Stimulated activated CD8-positive, alpha-beta memory T cell treated with anti-CD3 and anti-CD28 coated beads, Interleukin-2, amount 100 ng/mL, for 48 hours (primary cell): ENCODE measurements at regions not wholly inside any gene's neighbourhood (a gene's known extent, or its start where the extent isn't known, plus 50 kb on each side); places are given as distances from the start of the nearest gene placed in this dataset.
"Not testable (repeated sequence)": the region's sequence is repeated elsewhere in the genome, so short reads cannot be mapped to it uniquely, and the experiment has no call there.

Experiments
- DNase-seq, 2 donors: peaks; one replicate each; pipeline ENCODE4 v3.0.0-alpha.2; 2020; ENCODE audit warnings: low read depth in 2 of 2

DNA sequence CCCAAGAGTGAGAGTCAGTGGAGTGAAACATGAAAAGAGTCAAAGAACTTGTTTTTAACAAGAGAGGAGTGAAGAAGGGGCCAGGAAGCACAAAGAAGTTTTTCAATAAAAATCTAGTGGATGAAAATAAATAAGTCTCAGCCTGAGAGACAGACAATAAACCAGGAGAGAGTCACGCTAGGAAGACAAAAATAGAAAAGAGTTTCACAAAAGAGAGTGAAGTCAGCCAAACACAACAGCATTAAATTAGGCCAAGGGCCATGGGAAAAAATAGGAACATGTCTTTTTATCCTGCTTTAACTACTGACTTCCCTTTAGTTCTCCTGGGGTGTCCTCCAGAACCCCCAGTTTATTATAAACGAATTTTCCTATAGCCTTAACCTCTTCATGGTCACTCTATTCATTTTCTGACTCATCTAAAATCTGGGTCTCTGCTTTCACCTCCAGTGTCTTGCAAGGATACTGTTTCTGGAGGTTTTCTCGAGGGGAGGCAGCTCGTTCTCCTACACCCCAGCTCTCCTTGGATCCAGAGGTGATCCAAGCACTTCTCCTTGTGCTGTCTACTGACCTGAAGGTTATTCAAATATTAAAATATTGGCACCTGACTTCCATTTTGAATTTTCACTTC is 571.5 kb upstream of the PPP2R3A start:
- DNase-seq: no peak

GRCh38 chr3:135412475-135412874 is 553.1 kb upstream of the PPP2R3A start:
- DNase-seq: no peak

DNA sequence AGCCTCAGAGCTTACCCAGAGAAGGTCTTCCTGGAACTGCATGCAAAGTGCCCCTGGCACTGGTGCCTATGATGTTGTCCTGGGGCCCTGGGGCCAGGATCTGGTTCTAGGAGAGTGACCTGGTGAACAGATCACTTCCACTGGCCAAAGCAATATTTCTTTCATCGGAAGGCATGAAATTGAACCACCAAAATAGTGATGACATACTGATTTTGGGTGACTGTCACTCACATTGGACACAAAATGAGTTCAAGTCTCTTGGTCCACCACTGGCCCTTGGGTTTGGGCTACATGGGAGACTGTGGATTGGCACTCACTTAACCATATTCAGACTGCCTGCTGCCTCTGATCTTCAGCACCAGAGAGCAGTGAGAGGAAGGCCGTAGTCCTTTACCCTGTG is 549.3 kb upstream of the PPP2R3A start:
- no peak for DNase-seq

GRCh38 chr3:135419155-135419554 is 546.4 kb upstream of the PPP2R3A start:
- DNase-seq: no peak

DNA sequence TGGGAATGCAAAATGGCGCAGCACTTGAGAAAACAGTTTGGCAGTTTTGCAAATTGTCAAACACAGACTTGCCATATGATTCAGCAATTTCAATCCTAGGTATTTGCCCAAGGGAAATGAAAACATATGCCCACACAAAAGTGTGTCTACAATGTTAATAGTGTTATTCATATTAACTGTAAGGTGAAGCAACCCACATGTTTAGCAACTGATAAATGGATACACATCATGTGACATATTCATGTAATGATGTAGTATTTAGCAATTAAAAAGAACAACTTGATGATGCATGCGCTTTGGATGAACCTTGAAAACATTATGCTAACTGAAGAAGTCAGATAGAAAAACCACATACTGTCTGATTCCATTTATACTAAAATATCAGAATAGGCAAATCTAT is 539.0 kb upstream of the PPP2R3A start:
- no peak for DNase-seq

- no peak for DNase-seq
These were observed 533.1 kb upstream of the PPP2R3A start for GRCh38 chr3:135432402-135432801.

DNA sequence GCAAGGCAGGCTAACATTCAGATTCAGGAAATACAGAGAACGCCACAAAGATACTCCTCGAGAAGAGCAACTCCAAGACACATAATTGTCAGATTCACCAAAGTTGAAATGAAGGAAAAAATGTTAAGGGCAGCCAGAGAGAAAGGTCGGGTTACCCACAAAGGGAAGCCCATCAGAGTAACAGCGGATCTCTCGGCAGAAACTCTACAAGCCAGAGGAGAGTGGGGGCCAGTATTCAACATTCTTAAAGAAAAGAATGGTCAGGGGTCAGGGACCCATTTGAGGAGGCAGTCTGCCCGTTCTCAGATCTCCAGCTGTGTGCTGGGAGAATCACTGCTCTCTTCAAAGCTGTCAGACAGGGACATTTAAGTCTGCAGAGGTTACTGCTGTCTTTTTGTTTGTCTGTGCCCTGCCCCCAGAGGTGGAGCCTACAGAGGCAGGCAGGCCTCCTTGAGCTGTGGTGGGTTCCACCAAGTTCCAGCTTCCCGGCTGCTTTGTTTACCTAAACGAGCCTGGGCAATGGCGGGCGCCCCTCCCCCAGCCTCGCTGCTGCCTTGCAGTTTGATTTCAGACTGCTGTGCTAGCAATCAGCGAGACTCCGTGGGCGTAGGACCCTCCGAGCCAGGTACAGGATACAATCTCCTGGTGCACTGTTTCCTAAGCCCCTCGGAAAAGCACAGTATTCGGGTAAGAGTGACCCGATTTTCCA is 526.5 kb upstream of the PPP2R3A start:
- DNase-seq: not testable (repeated sequence)

GRCh38 chr3:135439632-135440031 is 525.9 kb upstream of the PPP2R3A start:
- DNase-seq: not testable (repeated sequence)

- DNase-seq: no peak
These were observed 525.3 kb upstream of the PPP2R3A start for GRCh38 chr3:135440233-135440632.

- DNase-seq: no peak
These were observed 524.8 kb upstream of the PPP2R3A start for GRCh38 chr3:135440746-135441145.

- DNase-seq: no peak
These were observed 521.5 kb upstream of the PPP2R3A start for GRCh38 chr3:135444058-135444457.

- no peak for DNase-seq
These were observed 518.0 kb upstream of the PPP2R3A start for GRCh38 chr3:135447483-135447882.

DNA sequence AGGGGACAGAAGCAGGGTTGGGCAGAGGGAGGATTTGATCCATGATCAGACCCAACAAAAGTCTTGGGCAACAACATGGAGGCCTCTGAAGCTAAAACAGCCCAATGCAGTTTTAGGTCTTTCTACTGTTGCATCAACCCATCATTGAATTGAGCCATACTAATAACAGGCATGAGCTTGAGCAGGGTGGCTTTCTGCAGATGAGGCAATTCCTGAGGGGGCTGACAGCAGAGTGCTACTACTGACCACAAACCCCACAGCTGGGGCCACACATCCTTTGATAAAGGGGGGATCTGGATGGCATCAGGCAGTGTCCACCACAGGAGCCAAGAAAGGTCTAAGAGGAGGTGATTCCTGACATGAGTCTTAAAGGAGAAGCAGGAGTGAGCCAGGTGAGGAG is 517.0 kb upstream of the PPP2R3A start:
- no peak for DNase-seq

DNA sequence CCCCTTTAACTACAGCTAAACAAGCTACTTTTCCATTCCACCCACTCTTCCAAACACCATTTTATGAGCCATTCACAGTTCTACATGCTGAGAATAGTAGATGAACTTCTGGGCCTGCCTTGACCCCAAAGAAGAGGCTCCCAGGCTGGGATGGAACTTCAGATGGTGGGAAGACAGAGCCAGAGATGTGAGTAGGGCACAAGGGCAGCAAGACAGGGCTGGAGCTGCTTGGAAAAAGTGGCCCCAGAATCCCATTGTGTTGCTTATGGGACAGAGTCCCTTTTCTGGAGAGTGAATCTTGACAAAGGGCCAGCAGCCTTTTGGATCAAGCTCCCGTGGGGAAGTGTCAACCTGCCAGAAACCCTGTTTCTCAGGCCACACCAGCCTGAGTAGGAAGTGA is 516.5 kb upstream of the PPP2R3A start:
- no peak for DNase-seq

DNA sequence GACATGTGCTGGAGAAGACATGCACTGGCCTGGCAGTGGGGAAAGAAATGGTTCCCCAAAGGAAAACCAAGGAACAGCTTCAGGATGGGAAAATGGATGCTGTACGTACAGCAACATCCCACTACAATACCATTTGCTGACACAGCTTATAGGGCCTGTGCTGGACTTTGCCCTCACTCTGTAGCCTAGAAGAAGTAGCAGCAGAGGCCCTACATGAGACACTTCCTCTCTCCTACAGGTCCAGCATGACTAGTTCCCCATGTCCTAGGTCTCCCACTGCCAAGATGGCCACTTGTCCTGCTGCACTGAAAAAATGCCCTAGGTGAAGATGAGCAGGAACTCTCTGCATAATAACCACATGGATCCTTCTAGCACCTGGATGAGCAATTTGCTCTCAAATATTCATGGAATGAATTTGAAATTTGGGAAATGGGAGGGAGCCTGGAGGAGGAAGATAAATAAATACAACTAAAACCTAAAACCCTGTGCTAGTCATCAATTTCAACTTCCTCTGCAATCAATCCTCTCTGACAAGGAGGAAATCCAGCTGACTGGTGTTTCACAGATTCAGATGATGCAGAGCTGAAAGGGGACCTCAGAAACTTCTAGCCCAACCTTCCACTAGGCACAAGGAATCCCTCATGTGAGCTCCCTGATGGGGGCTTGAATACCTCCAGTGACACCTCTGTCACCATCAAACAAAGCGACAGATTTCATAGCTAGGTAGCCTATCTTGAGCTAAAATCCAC is 514.3 kb upstream of the PPP2R3A start:
- DNase-seq: no peak

GRCh38 chr3:135452881-135453280 is 512.6 kb upstream of the PPP2R3A start:
- no peak for DNase-seq

DNA sequence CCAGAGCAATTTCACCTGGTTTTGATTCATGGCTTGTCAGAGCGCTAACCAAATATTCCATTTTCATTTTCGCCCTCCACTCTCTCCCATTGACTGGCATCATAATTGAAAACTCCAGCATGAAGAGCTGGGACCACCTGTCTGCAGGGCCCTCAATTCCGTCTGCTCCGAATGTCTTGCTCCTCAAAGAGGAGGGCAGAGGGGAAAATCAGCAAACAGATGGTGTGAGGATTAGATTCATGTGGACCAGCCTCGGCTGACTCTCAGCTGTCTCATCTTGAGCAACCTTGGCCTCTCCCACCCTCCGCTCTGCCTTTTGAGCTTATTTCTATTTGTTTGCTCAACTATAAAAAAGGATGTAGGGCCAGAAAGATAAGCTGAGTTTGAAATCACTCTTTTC is 512.2 kb upstream of the PPP2R3A start:
- DNase-seq: no peak

DNA sequence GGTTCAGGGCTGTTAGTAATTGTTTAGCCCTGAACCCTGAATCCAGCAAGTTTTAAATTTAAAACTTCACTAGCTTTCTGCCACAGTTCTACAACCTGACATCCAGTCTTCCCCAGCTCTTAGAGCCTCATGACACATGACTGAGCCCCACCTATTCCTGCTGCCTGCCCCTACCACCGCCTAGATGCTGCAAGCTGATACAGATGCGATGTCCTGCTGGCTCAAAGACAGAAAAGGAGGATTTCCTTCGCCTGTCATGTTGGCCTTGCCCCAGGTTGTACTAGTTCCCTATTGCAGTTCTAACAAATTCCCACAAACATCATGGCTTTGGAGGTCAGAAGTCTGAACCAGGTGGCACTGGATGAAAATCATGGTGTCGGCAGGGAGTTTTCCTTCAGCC is 510.6 kb upstream of the PPP2R3A start:
- no peak for DNase-seq

DNA sequence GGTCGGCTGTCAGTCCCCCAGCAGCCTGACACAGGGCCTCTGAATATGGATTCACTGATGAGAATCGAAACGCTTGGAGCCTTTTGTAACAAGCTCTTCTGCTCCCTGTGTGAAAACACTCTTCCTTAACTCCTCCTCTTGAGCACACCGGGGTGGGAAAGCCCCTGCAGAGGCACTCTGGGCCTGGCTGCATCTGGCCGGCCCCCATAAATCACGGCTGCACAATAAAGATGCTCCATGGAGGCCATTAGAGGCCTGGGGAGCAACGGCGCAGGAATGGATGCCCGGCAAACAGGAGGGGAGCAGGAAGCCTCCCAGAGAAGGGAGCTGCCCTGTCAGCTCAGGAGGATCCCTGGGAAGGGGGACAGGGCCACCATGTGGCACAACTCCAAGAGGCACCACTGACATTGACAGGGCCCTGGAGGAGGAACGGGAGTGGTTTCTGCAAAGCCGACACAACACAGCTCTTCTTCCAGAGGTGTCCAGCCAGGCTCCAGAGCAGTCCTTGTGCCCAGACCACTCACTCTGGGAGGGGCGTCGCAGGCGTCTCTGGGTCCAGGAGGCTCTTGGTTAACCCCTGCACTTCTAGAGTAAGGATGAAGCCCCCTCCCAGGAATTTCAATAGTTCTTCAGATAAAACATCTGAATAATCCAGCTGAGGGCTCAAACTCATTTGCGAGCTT is 509.3 kb upstream of the PPP2R3A start:
- DNase-seq: no peak

DNA sequence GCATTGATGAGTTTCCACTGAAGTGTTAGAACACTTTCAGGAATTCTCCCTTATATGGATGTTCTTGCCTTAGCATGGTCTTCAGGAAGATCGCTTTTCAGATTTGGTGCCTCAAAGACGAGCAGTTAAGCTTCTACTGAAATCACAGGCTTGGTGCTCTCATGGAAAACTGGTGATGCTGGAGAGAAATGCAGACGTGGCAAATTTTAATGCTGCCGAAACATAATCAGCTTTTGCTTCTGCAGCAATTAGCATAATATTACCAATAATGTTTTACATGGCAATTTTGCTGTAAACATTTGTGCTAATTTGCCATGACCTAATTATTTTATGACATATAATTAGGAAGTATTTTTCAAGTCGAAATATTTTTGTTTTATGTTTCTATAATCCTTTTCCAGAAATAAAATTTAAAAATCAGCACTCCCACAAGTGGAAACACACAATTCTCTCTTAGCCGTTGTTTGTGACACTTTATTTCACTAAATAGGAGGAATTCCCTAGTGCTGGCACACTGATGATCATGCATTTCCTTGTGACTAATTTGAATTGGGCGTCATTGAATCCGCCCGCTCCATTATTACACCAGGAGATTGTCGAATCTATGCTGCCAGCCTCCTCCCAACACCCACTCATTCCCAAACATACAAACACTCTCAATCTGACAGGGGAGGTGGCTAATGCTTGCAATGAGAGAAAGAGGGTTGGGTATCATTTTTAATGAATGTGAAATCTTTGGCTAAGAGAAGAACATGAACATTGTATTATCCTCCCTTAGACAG is 506.8 kb upstream of the PPP2R3A start:
- no peak for DNase-seq

DNA sequence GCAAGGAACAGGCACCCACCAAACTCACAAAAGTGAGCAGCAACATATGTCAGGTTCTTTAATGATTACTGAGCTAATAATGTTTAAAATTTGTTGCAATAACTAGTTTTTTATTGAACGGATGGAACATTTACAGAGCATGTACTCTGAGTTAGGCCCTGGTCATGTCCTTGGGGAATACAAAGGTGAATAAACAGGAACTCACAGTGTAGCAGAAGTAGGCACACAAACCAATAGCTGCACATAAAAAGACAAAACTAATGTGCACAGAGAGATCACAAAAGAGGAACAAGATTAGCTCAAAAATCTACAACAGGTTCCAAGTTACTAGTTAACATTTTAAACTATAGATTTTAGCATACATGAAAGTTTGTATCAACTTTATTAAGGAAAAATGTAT is 505.3 kb upstream of the PPP2R3A start:
- DNase-seq: no peak

DNA sequence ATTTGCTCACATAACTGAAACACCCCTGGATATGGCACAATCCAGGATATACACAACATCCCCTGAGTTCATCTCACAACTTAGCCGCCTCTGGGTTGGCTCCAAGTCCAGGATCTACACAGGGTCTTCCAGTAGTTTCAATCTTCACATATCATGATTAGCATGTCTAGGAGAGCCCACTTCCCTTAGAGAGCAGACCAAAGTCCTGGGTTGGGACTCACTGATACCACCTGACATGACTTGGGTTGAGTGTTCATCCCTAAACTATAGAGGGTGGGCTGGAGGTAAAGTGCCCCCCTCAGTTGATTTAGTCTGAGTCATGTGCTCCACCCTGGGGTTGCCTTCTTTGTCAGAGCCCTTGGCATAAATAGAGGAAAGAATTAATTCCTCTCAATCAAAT is 493.6 kb upstream of the PPP2R3A start:
- no peak for DNase-seq
